8988T (cell line): ENCODE measurements at regions not wholly inside any gene's neighbourhood (a gene's known extent, or its start where the extent isn't known, plus 50 kb on each side); places are given as distances from the start of the nearest gene placed in this dataset.

Experiments
- DNase-seq: peaks from one replicate; pipeline ENCODE4 v3.0.0; 2011

DNA sequence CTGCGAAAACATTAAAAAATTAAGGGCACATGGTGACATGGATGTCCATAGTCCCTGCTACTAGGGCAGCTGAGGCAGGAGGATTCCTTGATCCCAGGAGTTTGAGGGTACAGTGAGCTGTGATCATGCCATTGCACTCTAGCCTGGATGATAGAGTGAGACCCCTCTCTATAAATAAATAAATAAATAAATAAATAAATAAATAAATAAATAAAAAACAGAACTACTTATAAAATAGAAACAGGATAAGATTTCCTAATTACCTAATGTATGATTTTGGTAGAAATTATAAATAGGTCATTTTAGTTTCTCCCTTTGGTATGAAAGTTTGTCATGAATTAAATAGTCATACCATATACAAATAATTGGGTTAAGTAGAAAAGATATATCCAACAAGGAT, 916.2 kb downstream of the GRIK2 start:
- DNase-seq, result no peak

DNA sequence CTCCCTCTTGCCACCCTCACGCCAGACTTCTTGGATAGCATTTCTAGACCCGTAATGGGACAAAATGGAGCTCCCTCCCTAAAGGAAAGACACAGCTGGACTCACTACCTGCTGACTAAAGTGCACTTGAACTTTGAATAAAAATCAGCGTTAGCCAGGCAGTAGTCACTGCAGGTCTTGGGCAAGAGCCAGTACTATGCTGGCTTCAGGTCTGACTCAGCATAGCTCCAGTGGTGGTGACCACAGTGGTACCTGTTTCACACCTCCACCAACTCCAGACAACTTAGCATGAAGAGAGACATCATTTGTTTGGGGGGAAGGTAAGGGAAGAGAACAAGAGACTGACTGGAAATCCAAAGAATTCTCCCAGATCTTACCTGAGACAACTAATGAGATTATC, 906.8 kb downstream of the GRIK2 start:
- DNase-seq, result no peak

DNA sequence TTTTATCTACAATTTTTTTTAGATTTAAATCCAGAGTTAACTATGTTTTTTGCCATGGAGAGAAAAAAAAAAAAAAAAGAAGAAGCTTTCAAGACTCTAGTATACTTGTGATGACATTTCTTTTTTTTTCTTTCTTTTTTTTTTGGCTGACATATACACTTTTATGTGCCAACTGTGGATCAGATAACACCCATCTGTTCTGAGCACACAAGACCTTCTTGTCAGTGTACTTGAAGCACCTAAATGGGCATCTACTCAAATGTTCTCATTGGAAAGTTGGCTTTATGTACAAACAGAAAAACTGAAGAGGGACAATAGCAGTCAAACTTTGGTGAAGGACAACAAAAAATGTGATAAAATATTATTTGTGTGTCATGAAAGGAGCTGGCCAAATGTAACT, 904.5 kb downstream of the GRIK2 start:
- no peak for DNase-seq
